ENCODE measurements at regions not wholly inside any gene's neighbourhood (a gene's known extent, or its start where the extent isn't known, plus 50 kb on each side); places are given as distances from the start of the nearest gene placed in this dataset.

- Histone ChIP-seq H4K20me1 (ENCODE audit: insufficient read depth, low read length) (peaks cover 23% of the 10 kb centered on the region), H3K4me3 (ENCODE audit: low read depth, low read length, poor library complexity, severe bottlenecking) (peak overlapping the region; percentile 94), H3K4me1 (ENCODE audit: insufficient read depth, low read length, poor library complexity, severe bottlenecking) (peaks cover 56% of the 10 kb centered on the region), H3K36me3 (ENCODE audit: insufficient read depth, low read length) (peaks cover 38% of the 10 kb centered on the region), H3K79me2 (ENCODE audit: insufficient read depth, low read depth, low read length) (peaks cover 43% of the 10 kb centered on the region), H3K9me3 (ENCODE audit: low read length) (no peaks in the 10 kb centered on the region), H3K27ac (ENCODE audit: low read depth, low read length, poor library complexity, severe bottlenecking) (peak overlapping the region; percentile 98), H2AFZ (ENCODE audit: low read length) (peak overlapping the region; percentile 90), H3K4me2 (ENCODE audit: low read length) (peak overlapping the region; percentile 79), H3K9me2 (ENCODE audit: insufficient read depth, low read length) (no peaks in the 10 kb centered on the region)
- ChIA-PET POLR2A (interaction anchor here (0.5 to 1.9 kb wide), 15 partner anchors 12 to 627 kb away, joined by 3 to 9 read pairs (median 3); partner anchors contain the start of genes SEC22C and ULK4), CTCF (ENCODE audit: unreplicated experiment) (interaction anchor here (0.6 kb wide), 2 partner anchors 12 to 86 kb away, joined by 3 to 4 read pairs; no protein-coding TSS in a partner anchor)
- TF ChIP-seq CTCF (conservative IDR thresholded peaks at IDR 0.05; ENCODE audit: low read length) (peak; percentile 29; the same call in 1 of the 2 replicates), EZH2phosphoT487 (IDR thresholded peaks at IDR 0.05; ENCODE audit: borderline replicate concordance, low read depth, low read length) (no peak)
- intact Hi-C loops (cut with micrococcal nuclease; ENCODE audit: unreplicated experiment) = loop anchor here (2.0 to 10.0 kb wide), 4 partner anchors 26 to 582 kb away; partner anchors contain the start of gene SS18L2
- BruUV-seq (replicated peaks) = no TSS peak
- DNase-seq (ENCODE audit: low spot score) = peak; percentile 97
These were observed 51.2 kb upstream of the ULK4 start for GRCh38 chr3:42012935-42013690.

GRCh38 chr3:42012383-42012934 is 50.6 kb upstream of the ULK4 start:
- BruUV-seq (replicated peaks) = TSS peak; percentile 84
- Histone ChIP-seq H3K4me3 (ENCODE audit: low read depth, low read length, poor library complexity, severe bottlenecking) (peak overlapping the region; percentile 94), H3K4me1 (ENCODE audit: insufficient read depth, low read length, poor library complexity, severe bottlenecking) (peaks cover 58% of the 10 kb centered on the region), H2AFZ (ENCODE audit: low read length) (peak overlapping the region; percentile 90), H3K9me3 (ENCODE audit: low read length) (no peaks in the 10 kb centered on the region), H3K36me3 (ENCODE audit: insufficient read depth, low read length) (peaks cover 32% of the 10 kb centered on the region), H3K4me2 (ENCODE audit: low read length) (peak overlapping the region; percentile 79), H3K79me2 (ENCODE audit: insufficient read depth, low read depth, low read length) (peaks cover 37% of the 10 kb centered on the region), H3K9me2 (ENCODE audit: insufficient read depth, low read length) (no peaks in the 10 kb centered on the region), H3K27ac (ENCODE audit: low read depth, low read length, poor library complexity, severe bottlenecking) (peak overlapping the region; percentile 98), H4K20me1 (ENCODE audit: insufficient read depth, low read length) (peaks cover 18% of the 10 kb centered on the region)
- TF ChIP-seq CTCF (conservative IDR thresholded peaks at IDR 0.05; ENCODE audit: low read length) = no peak
- no peak for TF ChIP-seq EZH2phosphoT487 (IDR thresholded peaks at IDR 0.05; ENCODE audit: borderline replicate concordance, low read depth, low read length)
- intact Hi-C loops (cut with micrococcal nuclease; ENCODE audit: unreplicated experiment) = loop anchor here (2.0 to 10.0 kb wide), 4 partner anchors 26 to 582 kb away; partner anchors contain the start of gene SS18L2
- DNase-seq (ENCODE audit: low spot score) = peak; percentile 89
- ChIA-PET CTCF (ENCODE audit: unreplicated experiment) (interaction anchor here (0.6 kb wide), 2 partner anchors 13 to 87 kb away, joined by 3 to 4 read pairs; no protein-coding TSS in a partner anchor), POLR2A (interaction anchor here (0.5 to 1.9 kb wide), 16 partner anchors 13 to 627 kb away, joined by 3 to 9 read pairs (median 4); partner anchors contain the start of genes SEC22C and ULK4)
